CD4-positive, alpha-beta T cell (primary cell): ENCODE measurements at regions not wholly inside any gene's neighbourhood (a gene's known extent, or its start where the extent isn't known, plus 50 kb on each side); places are given as distances from the start of the nearest gene placed in this dataset.

Experiments used
- ATAC-seq: fragments of 200-7000 bp; cut with Tn5 transposase; one replicate; pipeline ENCODE4 v1.10.0; 2022; ENCODE audit warnings: mild to moderate bottlenecking; ENCODE audit not compliant: poor library complexity
- CTCF ChIA-PET: fragments of 350-600 bp; sonication (Branson Sonifier 250); formaldehyde crosslinking; loops from one replicate; lab custom pipeline; 2021; ENCODE audit warnings: antibody characterized with exemption, inconsistent platforms; lab: Charles Lee
- POLR2A ChIA-PET: fragments of 350-600 bp; sonication (Branson Sonifier 250); formaldehyde crosslinking; loops from one replicate; lab custom pipeline; 2021; ENCODE audit warnings: antibody characterized with exemption, inconsistent platforms; lab: Charles Lee
- DNase-seq, 14 experiments: peaks; one replicate each; pipeline ENCODE4 v3.0.0-alpha.2; 2013 to 2020; ENCODE audit warnings: mixed read lengths in 2 of 14
- H3K27ac ChIP-seq, 2 donors: one replicate each; pipeline versions ENCODE4 v1.5.1 to v1.7.0; 2013; ENCODE audit warnings: low read length in 2 of 2, low read depth in 1 of 2, mild to moderate bottlenecking in 1 of 2
- H3K27me3 ChIP-seq, 2 experiments: 1 replicate in 1 of 2; 2 replicates in 1 of 2; pipeline versions ENCODE4 v1.6.1 to v1.7.0; 2013; ENCODE audit warnings: low read length in 2 of 2, control low read depth in 1 of 2, mild to moderate bottlenecking in 1 of 2, moderate library complexity in 1 of 2; ENCODE audit not compliant: insufficient read depth in 2 of 2, control insufficient read depth in 1 of 2
- H3K36me3 ChIP-seq: one replicate; pipeline ENCODE4 v1.6.1; 2013; ENCODE audit warnings: low read length, control low read depth; ENCODE audit not compliant: insufficient read depth
- H3K4me1 ChIP-seq: one replicate; pipeline ENCODE4 v1.6.1; 2013; ENCODE audit warnings: low read length, control low read depth; ENCODE audit not compliant: insufficient read depth
- H3K4me3 ChIP-seq: one replicate; pipeline ENCODE4 v1.5.1; 2013; ENCODE audit warnings: mild to moderate bottlenecking, low read length, moderate library complexity
- H3K9me3 ChIP-seq, 2 experiments: 1 replicate in 1 of 2; 2 replicates in 1 of 2; pipeline versions ENCODE4 v1.6.1 to v1.7.0; 2013; ENCODE audit warnings: low read length in 2 of 2, mild to moderate bottlenecking in 2 of 2, control low read depth in 1 of 2, moderate library complexity in 1 of 2; ENCODE audit not compliant: control insufficient read depth in 1 of 2, insufficient read depth in 1 of 2
- H3K27ac Mint-ChIP-seq: one replicate; pipeline ENCODE4 v1.8.0; 2020; ENCODE audit warnings: mixed read lengths
- H3K27me3 Mint-ChIP-seq: one replicate; pipeline ENCODE4 v1.8.0; 2021; ENCODE audit warnings: mixed read lengths
- H3K36me3 Mint-ChIP-seq: one replicate; pipeline ENCODE4 v1.8.0; 2021; ENCODE audit warnings: low read depth, mixed read lengths
- H3K4me1 Mint-ChIP-seq: one replicate; pipeline ENCODE4 v1.8.0; 2021; ENCODE audit warnings: low read depth, mixed read lengths
- H3K4me3 Mint-ChIP-seq: one replicate; pipeline ENCODE4 v1.8.0; 2020; ENCODE audit warnings: mild to moderate bottlenecking, mixed read lengths
- H3K9me3 Mint-ChIP-seq: one replicate; pipeline ENCODE4 v1.8.0; 2020; ENCODE audit warnings: mixed read lengths
- intact Hi-C, 2 experiments: fragments of 100-400 bp; cut with DNase I in 1 of 2; cut with micrococcal nuclease in 1 of 2; formaldehyde crosslinking; loops; one replicate each; pipeline versions ENCODE4 v1.15.1 to v1.9.0; 2023 to 2025; cut with DNase I, micrococcal nuclease
- TF ChIP-seq, protein P1 (sequence below): fragments of 200-600 bp; IDR thresholded peaks from one replicate; pipeline ENCODE4 v1.8.0; 2022; ENCODE audit warnings: antibody characterized with exemption, mild to moderate bottlenecking

DNA sequence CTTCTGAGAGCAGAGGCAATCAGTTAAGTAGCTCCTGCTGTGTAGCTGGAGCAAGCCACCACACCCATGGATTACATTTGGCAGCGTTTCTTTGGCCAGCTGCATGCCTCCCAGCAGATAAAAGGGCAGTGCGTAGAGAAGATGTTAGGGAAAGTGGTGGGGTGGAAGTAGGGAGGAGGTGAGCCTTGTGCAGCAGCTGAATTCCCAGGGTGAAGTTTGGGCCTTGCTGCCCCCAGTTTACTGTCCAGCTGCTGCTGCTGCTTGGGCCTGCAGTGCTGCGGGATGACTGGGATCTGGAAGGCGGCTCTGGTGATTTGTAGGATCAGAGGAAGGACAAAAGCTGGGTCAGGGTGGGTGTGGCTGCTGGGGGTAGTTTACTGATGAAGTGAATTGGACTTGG lies 318.7 kb upstream of the C2CD4B start:
- TF ChIP-seq, protein P1, sequence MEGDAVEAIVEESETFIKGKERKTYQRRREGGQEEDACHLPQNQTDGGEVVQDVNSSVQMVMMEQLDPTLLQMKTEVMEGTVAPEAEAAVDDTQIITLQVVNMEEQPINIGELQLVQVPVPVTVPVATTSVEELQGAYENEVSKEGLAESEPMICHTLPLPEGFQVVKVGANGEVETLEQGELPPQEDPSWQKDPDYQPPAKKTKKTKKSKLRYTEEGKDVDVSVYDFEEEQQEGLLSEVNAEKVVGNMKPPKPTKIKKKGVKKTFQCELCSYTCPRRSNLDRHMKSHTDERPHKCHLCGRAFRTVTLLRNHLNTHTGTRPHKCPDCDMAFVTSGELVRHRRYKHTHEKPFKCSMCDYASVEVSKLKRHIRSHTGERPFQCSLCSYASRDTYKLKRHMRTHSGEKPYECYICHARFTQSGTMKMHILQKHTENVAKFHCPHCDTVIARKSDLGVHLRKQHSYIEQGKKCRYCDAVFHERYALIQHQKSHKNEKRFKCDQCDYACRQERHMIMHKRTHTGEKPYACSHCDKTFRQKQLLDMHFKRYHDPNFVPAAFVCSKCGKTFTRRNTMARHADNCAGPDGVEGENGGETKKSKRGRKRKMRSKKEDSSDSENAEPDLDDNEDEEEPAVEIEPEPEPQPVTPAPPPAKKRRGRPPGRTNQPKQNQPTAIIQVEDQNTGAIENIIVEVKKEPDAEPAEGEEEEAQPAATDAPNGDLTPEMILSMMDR = no peak
- Histone ChIP-seq H3K4me3 (no peak overlapping the region), H3K36me3 (no peaks in the 10 kb centered on the region), H3K4me1 (no peaks in the 10 kb centered on the region), H3K9me3 (no peaks in the 10 kb centered on the region), H3K27me3 (no peaks in the 10 kb centered on the region), H3K27ac (no peak overlapping the region)
- intact Hi-C loops = no loop called here
- H3K27me3 Mint-ChIP-seq = peaks cover 7% of the 10 kb centered on the region
- ATAC-seq (no peak), DNase-seq (no peak)
- no peaks in the 10 kb centered on the region for H3K4me1 Mint-ChIP-seq
- no peaks in the 10 kb centered on the region for H3K36me3 Mint-ChIP-seq
- ChIA-PET CTCF (no interaction called here), POLR2A (no interaction called here)
- H3K4me3 Mint-ChIP-seq = no peak overlapping the region
- no peak overlapping the region for H3K27ac Mint-ChIP-seq
- H3K9me3 Mint-ChIP-seq = no peaks in the 10 kb centered on the region

DNA sequence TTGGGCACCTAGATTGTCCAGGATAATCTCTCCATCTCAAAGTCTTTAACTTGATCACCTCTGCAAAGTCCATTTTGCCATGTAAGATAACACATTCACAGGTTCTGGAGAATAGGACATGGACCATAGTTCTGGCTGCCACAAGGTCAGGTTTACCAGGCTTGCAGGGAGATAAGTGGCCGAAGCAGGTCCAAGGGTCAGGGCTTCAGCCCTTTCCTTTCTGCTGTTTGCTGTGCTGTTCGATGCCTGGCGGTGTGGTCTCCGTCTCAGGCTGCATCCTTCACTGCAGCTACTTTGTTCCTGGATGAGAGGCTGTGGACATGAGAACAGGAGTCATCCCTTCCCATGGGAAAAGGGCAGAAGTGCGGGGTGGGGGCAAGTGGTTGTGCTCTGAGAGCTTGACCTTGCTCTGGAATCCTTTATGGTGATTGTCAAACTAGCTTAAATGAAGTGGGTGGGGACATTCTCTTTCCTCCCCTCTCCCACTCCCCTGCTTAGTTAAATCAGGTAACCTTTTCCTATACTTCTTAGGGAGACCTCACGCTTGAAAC lies 320.2 kb upstream of the C2CD4B start:
- H3K4me3 Mint-ChIP-seq = no peak overlapping the region
- peaks cover 7% of the 10 kb centered on the region for H3K27me3 Mint-ChIP-seq
- ATAC-seq (no peak), DNase-seq (no peak)
- H3K9me3 Mint-ChIP-seq = no peaks in the 10 kb centered on the region
- POLR2A ChIA-PET = interaction anchor here (1.0 kb wide), 1 partner anchor 32 kb away, joined by 3 read pairs; no protein-coding TSS in a partner anchor
- TF ChIP-seq, protein P1 = no peak
- CTCF ChIA-PET = no interaction called here
- H3K4me3 ChIP-seq = no peak overlapping the region
- H3K36me3 ChIP-seq = no peaks in the 10 kb centered on the region
- no peaks in the 10 kb centered on the region for H3K9me3 ChIP-seq
- no peaks in the 10 kb centered on the region for H3K27me3 ChIP-seq
- H3K27ac ChIP-seq = no peak overlapping the region
- no peak overlapping the region for H3K27ac Mint-ChIP-seq
- H3K4me1 ChIP-seq = no peaks in the 10 kb centered on the region
- no peaks in the 10 kb centered on the region for H3K36me3 Mint-ChIP-seq
- H3K4me1 Mint-ChIP-seq = no peaks in the 10 kb centered on the region
- intact Hi-C loops = no loop called here

DNA sequence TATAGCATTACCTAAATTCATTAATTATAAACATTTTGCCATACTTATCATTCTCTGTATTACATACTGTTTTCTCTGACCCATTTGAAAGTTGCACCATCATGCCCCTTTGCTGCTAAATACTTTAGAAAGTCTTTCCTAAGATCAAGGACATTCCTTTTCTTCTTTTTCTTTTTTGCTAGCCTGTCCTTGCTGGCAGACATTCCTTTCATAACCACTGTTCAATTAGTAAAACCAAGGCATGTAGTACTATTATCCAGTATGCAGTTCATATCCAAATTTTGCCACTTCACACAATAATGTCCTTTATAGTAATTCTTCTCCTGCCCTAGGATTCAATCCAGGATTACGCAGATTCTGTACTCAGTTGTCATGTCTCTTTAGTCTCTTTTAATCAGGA lies 321.0 kb upstream of the C2CD4B start:
- H3K36me3 Mint-ChIP-seq = no peaks in the 10 kb centered on the region

More for the DNA sequence above, 321.0 kb upstream of the C2CD4B start:
- ChIA-PET CTCF (interaction anchor here (0.7 kb wide), 1 partner anchor 244 kb away, joined by 4 read pairs; no protein-coding TSS in a partner anchor), POLR2A (no interaction called here)
- H3K9me3 ChIP-seq = no peaks in the 10 kb centered on the region
- no peaks in the 10 kb centered on the region for H3K4me1 ChIP-seq
- intact Hi-C loops = no loop called here
- H3K27me3 ChIP-seq = no peaks in the 10 kb centered on the region
- no peak overlapping the region for H3K4me3 ChIP-seq
- DNase-seq (no peak), ATAC-seq (no peak)
- H3K9me3 Mint-ChIP-seq = no peaks in the 10 kb centered on the region
- no peaks in the 10 kb centered on the region for H3K36me3 ChIP-seq
- H3K4me1 Mint-ChIP-seq = no peaks in the 10 kb centered on the region
- no peak overlapping the region for H3K27ac ChIP-seq
- peaks cover 7% of the 10 kb centered on the region for H3K27me3 Mint-ChIP-seq
- H3K4me3 Mint-ChIP-seq = no peak overlapping the region
- no peak overlapping the region for H3K27ac Mint-ChIP-seq
- TF ChIP-seq, protein P1 = no peak
